Heart left ventricle (tissue), 16 donors: ENCODE measurements at regions not wholly inside any gene's neighbourhood (a gene's known extent, or its start where the extent isn't known, plus 50 kb on each side); places are given as distances from the start of the nearest gene placed in this dataset.

ENCODE experiments used
- ATAC-seq, 4 donors: fragments of 200-7000 bp; cut with Tn5 transposase; one replicate each; pipeline ENCODE4 v1.9.1; 2020 to 2022; ENCODE audit warnings: moderate library complexity in 4 of 4, mild to moderate bottlenecking in 3 of 4, moderate number of reproducible peaks in 1 of 4
- DNase-seq, 5 donors: peaks; one replicate each; pipeline ENCODE4 v3.0.0-alpha.2; 2020
- H3K27ac ChIP-seq, 12 donors: fragments of 200-600 bp; sonication (generic) in 4 of 12; one replicate each; pipeline versions ENCODE4 v1.5.0 to v1.8.0; 2016 to 2022; ENCODE audit warnings: mild to moderate bottlenecking in 2 of 12
- H3K27me3 ChIP-seq, 9 donors: fragments of 200-600 bp; sonication (generic) in 2 of 9; one replicate each; pipeline versions ENCODE4 v1.5.1 to v1.8.0; 2016 to 2022; ENCODE audit warnings: mild to moderate bottlenecking in 3 of 9
- H3K36me3 ChIP-seq, 9 donors: fragments of 200-600 bp; sonication (generic) in 2 of 9; one replicate each; pipeline versions ENCODE4 v1.5.0 to v1.8.0; 2018 to 2022; ENCODE audit warnings: mild to moderate bottlenecking in 2 of 9
- H3K4me1 ChIP-seq, 12 donors: fragments of 200-600 bp; sonication (generic) in 4 of 12; one replicate each; pipeline versions ENCODE4 v1.5.0 to v1.8.0; 2016 to 2022; ENCODE audit warnings: mild to moderate bottlenecking in 3 of 12
- H3K4me3 ChIP-seq, 12 donors: fragments of 200-600 bp; sonication (generic) in 4 of 12; one replicate each; pipeline versions ENCODE4 v1.5.0 to v1.8.0; 2017 to 2022; ENCODE audit warnings: mild to moderate bottlenecking in 9 of 12, moderate library complexity in 4 of 12
- H3K9me3 ChIP-seq, 12 donors: fragments of 200-600 bp; sonication (generic) in 4 of 12; one replicate each; pipeline versions ENCODE4 v1.5.0 to v1.8.0; 2016 to 2022; ENCODE audit warnings: mild to moderate bottlenecking in 1 of 12
- CTCF ChIP-seq, 12 donors: fragments of 200-600 bp; sonication (generic) in 4 of 12; IDR thresholded peaks; one replicate each; pipeline versions ENCODE4 v1.5.0 to v1.8.0; 2018 to 2022; ENCODE audit warnings: antibody characterized with exemption in 12 of 12, mild to moderate bottlenecking in 5 of 12
- POLR2A ChIP-seq, 2 donors: fragments of 450-650 bp; IDR thresholded peaks; one replicate each; pipeline ENCODE4 v1.6.1; 2017; ENCODE audit warnings: antibody characterized with exemption in 2 of 2, mild to moderate bottlenecking in 2 of 2, moderate library complexity in 2 of 2
- WGBS, 4 donors: extraction: QIAGEN DNeasy Blood & Tissue Kit in 2 of 4; methylation state at CpG; one replicate each; pipeline versions ENCODE4 v1.1.5 to v1.1.7; 2013 to 2018; 5-methylcytosine and 5-hydroxymethylcytosine counted together
- intact Hi-C, 10 donors: fragments of 100-400 bp; cut with DNase I; formaldehyde crosslinking; loops; one replicate each; pipeline versions ENCODE4 v1.11.1 to v1.14.2; 2022
- donor health status: ischemic (EF 13 %, LVEDD 7.1; RV severe dilation, severe dysfunction).
- donor health status: healthy with polysubstance abuse.
- donor health status: DM: no; HTN: yes; CAD: no.
- donor health status: DM: no; HTN: no; CAD: no.
- donor health status: ischemic (EF 25% LVEDD 6.9; RV normal size, moderate dysfunction).
- donor health status: ischemic (EF 25% LVEDD 5.7; RV mildly dilated, moderate dysfunction).
- donor health status: healthy.
- donor health status: DM: yes; HTN: yes; CAD: no.
- donor health status: ischemic (EF 35%, LVEDD 5.7; RV mildly dilated, moderate dysfunction).
- donor health status: nonischemic (EF 11% LVEDD 7.7; RV severe dilation, severe dysfunction).
- donor health status: DM: yes; HTN: yes; CAD: no.
- donor health status: PGD.
- donor health status: ischemic (EF 29% LVEDD 5.4; RV normal size, mild dysfunction).
- donor health status: nonischemic (EF 23%, LVEDD 6.1; RV moderate dilation, normal function).

GRCh38 chr6:14053811-14054210, 63.8 kb upstream of the CD83 start:
- DNase-seq (no peak), ATAC-seq (no peak)
- WGBS, 4 donors, result 85 to 88% (median 87%) methylated on average over 2 of the region's 2 CpGs
- no peak for TF ChIP-seq POLR2A (IDR thresholded peaks at IDR 0.05)
- no peak for TF ChIP-seq CTCF (IDR thresholded peaks at IDR 0.05)
- no peaks in the 10 kb centered on the region for H3K9me3 ChIP-seq
- no peak overlapping the region for H3K4me3 ChIP-seq
- H3K27me3 ChIP-seq, result peaks cover 0 to 8% (median 0%) of the 10 kb centered on the region in 9 donors
- H3K4me1 ChIP-seq, result no peaks in the 10 kb centered on the region
- intact Hi-C loops, result no loop called here
- no peaks in the 10 kb centered on the region for H3K36me3 ChIP-seq
- no peak overlapping the region for H3K27ac ChIP-seq

- H3K36me3 ChIP-seq, result no peaks in the 10 kb centered on the region
- TF ChIP-seq POLR2A (IDR thresholded peaks at IDR 0.05) (no peak), CTCF (IDR thresholded peaks at IDR 0.05) (no peak)
- H3K4me3 ChIP-seq, result no peak overlapping the region
- ATAC-seq, result no peak
- peaks cover 0 to 5% (median 0%) of the 10 kb centered on the region in 12 donors for H3K4me1 ChIP-seq
- 56 to 70% (median 64%) methylated on average over 2 of the region's 2 CpGs for WGBS, 4 donors
- intact Hi-C loops, result loop anchor here in 1 of 10 donors (5.0 kb wide), 1 partner anchor 263 kb away; no protein-coding TSS in a partner anchor
- no peak overlapping the region for H3K27ac ChIP-seq
- H3K27me3 ChIP-seq, result peaks cover 0 to 8% (median 0%) of the 10 kb centered on the region in 9 donors
- H3K9me3 ChIP-seq, result no peaks in the 10 kb centered on the region
- DNase-seq, result no peak
Measured at GRCh38 chr6:14055541-14055940, 62.0 kb upstream of the CD83 start.

GRCh38 chr6:14058029-14058695, 59.4 kb upstream of the CD83 start:
- no peak overlapping the region for H3K4me3 ChIP-seq
- H3K9me3 ChIP-seq, result peaks cover 0 to 6% (median 0%) of the 10 kb centered on the region in 12 donors
- peaks cover 0 to 8% (median 0%) of the 10 kb centered on the region in 9 donors for H3K27me3 ChIP-seq
- no peak overlapping the region for H3K27ac ChIP-seq
- no peak for DNase-seq
- intact Hi-C loops, result loop anchor here in 1 of 10 donors (5.0 kb wide), 1 partner anchor 266 kb away; no protein-coding TSS in a partner anchor
- H3K36me3 ChIP-seq, result no peaks in the 10 kb centered on the region
- WGBS, 4 donors, result 63 to 69% (median 66%) methylated on average over 10 of the region's 10 CpGs
- no peak for ATAC-seq
- no peak for TF ChIP-seq POLR2A (IDR thresholded peaks at IDR 0.05)
- TF ChIP-seq CTCF (IDR thresholded peaks at IDR 0.05), result no peak
- H3K4me1 ChIP-seq, result peaks cover 0 to 5% (median 0%) of the 10 kb centered on the region in 12 donors

GRCh38 chr6:14058735-14059134, 58.8 kb upstream of the CD83 start:
- WGBS, 4 donors, result 87 to 96% (median 92%) methylated on average over 3 of the region's 3 CpGs
- intact Hi-C loops, result loop anchor here in 1 of 10 donors (5.0 kb wide), 1 partner anchor 266 kb away; no protein-coding TSS in a partner anchor
- Histone ChIP-seq H3K4me1 (peaks cover 0 to 5% (median 0%) of the 10 kb centered on the region in 12 donors), H3K4me3 (no peak overlapping the region), H3K36me3 (no peaks in the 10 kb centered on the region), H3K27me3 (peaks cover 0 to 8% (median 0%) of the 10 kb centered on the region in 9 donors), H3K9me3 (peaks cover 0 to 6% (median 0%) of the 10 kb centered on the region in 12 donors), H3K27ac (no peak overlapping the region)
- no peak for DNase-seq
- no peak for ATAC-seq
- TF ChIP-seq CTCF (IDR thresholded peaks at IDR 0.05) (no peak), POLR2A (IDR thresholded peaks at IDR 0.05) (no peak)
